Tongue (tissue), 1 donor: ENCODE measurements at regions not wholly inside any gene's neighbourhood (a gene's known extent, or its start where the extent isn't known, plus 50 kb on each side); places are given as distances from the start of the nearest gene placed in this dataset.
A peak's percentile ranks its signal among the peaks of the same experiment; 100 is the strongest.

Experiments used
- DNase-seq: peaks from one replicate; pipeline ENCODE4 v3.0.0-alpha.2; 2015

- no peak for DNase-seq
Observed at GRCh38 chr5:30050056-30050815, 1143.2 kb upstream of the CDH6 start.

- DNase-seq = no peak
Observed at GRCh38 chr5:30042677-30043076, 1150.8 kb upstream of the CDH6 start.

- no peak for DNase-seq
Observed at GRCh38 chr5:30041831-30042385, 1151.6 kb upstream of the CDH6 start.

- no peak for DNase-seq
Observed at GRCh38 chr5:30041291-30041690, 1152.2 kb upstream of the CDH6 start.

DNA sequence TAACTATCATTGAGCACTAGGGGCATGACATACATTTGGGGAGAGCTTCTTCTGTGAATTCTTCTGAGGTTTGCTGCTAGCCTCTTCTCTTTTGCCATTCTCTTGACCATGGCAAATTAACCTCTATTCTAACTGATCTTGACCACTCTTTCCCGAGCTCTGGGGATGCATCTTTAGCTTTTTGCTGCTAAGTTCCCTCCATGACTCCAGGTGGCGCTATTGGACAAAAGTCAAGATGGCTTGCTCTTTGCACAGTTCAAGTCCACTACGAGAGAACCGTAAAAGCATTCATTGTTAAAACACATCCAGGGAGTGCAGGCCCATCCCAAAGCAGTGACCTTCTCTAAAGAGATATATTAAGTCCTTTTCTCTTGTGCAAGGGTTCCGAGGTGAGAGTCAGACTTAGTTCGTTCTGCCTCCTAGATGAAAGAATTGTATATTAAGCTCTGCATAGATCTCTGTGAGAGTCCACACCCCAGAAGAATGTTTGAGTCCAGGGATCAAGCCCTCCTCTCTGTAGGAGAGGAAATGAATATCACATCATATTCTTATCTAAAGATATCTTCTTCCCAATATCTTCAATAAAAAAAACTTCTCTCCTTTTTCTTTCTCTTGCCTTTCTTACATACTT lies 1152.9 kb upstream of the CDH6 start:
- peak; percentile 61 for DNase-seq

DNA sequence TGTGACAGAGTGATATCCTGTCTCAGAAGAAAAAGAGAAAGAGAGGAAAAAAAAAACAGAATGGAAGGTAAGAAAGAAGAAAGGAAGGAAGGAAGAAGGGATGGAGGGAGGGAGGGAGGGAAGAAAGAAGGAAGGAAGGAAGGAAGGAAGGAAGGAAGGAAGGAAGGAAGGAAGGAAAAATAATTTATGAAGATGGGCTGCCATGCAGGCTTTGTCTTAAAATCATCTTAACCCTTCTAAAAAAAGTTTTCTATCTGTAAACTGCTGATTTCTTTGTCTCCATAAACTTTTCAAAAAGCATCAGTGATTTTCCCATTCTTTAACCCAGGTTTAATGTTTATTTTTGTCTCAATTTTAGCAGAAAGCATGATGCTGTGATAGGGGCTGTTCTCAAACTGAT lies 1154.1 kb upstream of the CDH6 start:
- DNase-seq = no peak

GRCh38 chr5:30034870-30035269 lies 1158.6 kb upstream of the CDH6 start:
- DNase-seq = no peak

DNA sequence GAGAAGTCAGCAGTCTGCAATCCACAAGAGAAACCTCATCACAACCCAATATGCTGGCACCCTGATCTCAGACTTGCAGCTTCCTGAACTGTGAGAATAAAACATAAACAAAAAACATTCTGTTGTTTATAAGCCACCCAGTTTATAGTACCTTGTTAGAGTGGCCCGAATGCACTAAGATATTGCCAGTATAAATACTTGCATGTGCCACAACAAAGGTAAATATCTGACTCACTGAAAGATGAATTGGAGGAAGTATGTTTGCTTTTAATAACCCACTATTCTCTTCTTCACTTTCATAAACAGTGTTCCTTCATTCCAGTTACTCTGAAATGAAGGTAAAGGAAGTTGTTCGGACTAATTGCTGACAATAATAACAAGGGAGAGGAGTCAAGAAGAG lies 1163.4 kb upstream of the CDH6 start:
- no peak for DNase-seq

GRCh38 chr5:30001826-30002225 lies 1191.7 kb upstream of the CDH6 start:
- no peak for DNase-seq

GRCh38 chr5:30000231-30000630 lies 1193.3 kb upstream of the CDH6 start:
- DNase-seq = no peak

GRCh38 chr5:29995154-29995553 lies 1198.3 kb upstream of the CDH6 start:
- no peak for DNase-seq

DNA sequence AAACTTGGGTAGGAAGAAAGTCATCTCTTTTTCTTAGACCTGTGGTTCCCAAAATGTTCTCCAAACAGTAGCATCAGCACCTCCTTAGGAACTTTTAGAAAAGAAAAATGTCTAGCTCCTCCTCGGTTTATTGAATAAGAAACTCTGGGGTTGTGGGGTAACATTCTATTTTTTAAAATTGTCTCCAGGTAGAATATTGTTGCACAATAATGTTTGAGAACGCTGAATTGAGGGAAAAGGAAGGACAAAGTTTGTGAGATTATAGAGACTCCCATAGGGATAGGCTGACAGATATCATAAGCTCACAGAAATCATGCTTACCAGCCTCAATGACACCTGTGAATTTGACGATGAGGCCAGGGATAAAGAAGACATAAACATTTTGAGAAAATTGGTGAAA lies 1199.0 kb upstream of the CDH6 start:
- DNase-seq = no peak

GRCh38 chr5:29993286-29993685 lies 1200.2 kb upstream of the CDH6 start:
- no peak for DNase-seq

DNA sequence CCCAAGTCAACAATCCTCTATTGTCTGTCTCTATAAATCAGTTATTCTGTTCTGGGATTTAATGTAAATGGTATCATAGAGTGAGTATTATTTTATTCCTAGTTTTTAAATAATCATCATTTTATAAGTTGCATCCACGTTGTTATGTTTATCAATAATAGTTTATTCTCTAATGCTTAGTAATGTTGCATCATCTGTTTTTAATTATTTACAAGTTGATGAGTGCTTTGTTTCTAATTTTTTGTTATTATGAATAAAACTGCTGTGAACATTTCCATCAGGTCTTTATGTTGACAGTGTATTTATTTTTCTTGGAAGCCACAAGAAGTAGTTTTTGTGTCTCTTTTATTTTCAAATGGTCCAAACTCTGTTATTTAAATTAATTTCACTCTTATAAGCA lies 1201.2 kb upstream of the CDH6 start:
- no peak for DNase-seq

DNA sequence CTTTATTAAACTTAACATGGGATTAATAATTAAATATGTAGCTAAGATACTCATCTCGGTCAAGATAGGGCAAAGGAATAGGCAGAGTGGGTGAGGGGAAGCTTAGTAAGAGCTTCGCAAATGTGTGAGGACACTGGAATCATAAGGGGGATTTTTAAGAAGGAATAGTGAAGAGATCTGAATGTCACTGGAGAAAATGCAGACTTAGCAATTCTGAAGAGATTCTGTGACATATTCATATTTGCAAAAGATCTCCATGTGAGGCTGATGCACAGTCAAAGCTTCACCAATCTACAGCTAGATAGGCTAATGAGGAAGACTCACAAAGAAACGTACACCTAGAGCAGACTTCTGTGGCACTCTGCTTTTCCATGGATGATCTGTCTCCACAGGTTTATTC lies 1202.8 kb upstream of the CDH6 start:
- no peak for DNase-seq

- no peak for DNase-seq
Observed at GRCh38 chr5:29984156-29984540, 1209.3 kb upstream of the CDH6 start.

- DNase-seq = no peak
Observed at GRCh38 chr5:29983528-29984155, 1209.8 kb upstream of the CDH6 start.

- DNase-seq = no peak
Observed at GRCh38 chr5:29982457-29982856, 1211.0 kb upstream of the CDH6 start.

- no peak for DNase-seq
Observed at GRCh38 chr5:29972597-29972996, 1220.9 kb upstream of the CDH6 start.

DNA sequence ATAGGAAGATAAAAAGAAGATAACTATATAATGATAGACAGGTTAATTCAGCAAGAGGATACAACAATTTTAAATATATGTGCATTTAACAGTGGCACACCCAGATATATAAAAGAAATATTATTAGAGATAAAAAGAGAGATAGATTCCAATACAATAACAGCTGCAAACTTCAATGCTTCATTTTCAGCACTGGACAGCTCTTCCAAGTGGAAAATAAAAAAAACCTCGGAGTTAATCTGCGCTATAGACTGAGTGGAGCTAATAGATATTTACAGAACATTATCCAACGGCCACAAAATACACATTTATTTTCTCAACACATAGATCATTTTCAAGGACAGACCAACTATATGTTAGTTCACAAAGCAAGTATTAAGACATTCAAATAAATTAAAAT lies 1229.5 kb upstream of the CDH6 start:
- DNase-seq = peak; percentile 25

- no peak for DNase-seq
Observed at GRCh38 chr5:29960323-29960722, 1233.2 kb upstream of the CDH6 start.

- no peak for DNase-seq
Observed at GRCh38 chr5:29950416-29951145, 1242.9 kb upstream of the CDH6 start.
